HG02870 (cell line): ENCODE measurements at regions not wholly inside any gene's neighbourhood (a gene's known extent, or its start where the extent isn't known, plus 50 kb on each side); places are given as distances from the start of the nearest gene placed in this dataset.
"Not testable (repeated sequence)": the region's sequence is repeated elsewhere in the genome, so short reads cannot be mapped to it uniquely, and the experiment has no call there.

ENCODE experiments used
- ATAC-seq: cut with Tn5 transposase; IDR thresholded peaks from one replicate; pipeline ENCODE4 v1.9.1; 2021; ENCODE audit warnings: mild to moderate bottlenecking, moderate library complexity; ENCODE audit not compliant: unreplicated experiment

DNA sequence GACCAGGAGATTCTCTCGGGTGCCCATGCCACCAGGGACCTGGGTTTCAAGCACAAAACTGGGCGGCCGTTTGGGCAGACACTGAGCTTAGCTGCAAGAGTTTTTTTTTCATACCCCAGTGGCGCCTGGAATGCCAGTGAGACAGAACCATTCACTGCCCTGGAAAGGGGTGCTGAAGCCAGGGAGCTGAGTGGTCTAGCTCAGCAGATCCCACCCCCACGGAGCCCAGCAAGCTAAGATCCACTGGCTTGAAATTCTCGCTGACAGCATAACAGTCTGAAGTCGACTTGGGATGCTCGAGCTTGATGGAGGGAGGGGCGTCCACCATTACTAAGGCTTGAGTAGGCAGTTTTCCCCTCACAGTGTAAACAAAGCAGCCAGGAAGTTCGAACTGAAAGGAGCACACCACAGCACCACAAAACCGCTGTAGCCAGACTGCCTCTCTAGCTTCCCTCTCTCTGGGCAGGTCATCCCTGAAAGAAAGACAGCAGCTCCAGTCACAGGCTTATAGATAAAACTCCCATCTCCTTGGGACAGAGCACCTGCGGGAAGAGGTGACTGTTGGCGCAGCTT, 157.7 kb downstream of the GIPC2 start:
- ATAC-seq: not testable (repeated sequence)

DNA sequence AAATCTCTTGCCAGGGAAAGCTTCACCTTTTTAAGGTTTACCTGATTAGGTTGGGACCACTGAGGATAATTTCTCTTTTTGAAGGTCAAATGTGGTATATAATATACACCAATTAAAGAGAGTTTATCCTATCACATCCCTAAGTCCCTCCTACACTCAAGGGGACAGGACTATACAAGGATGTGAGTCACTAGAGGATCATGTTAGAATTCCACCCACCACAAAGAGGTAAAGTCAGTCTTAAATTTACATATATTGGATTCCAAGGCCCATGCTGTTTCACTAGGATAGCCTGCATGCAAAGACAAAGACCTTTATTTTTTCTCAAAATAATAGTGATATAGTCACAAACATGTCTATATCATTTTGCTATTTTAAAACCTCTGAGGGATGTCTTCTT, 164.4 kb downstream of the GIPC2 start:
- no peak for ATAC-seq

DNA sequence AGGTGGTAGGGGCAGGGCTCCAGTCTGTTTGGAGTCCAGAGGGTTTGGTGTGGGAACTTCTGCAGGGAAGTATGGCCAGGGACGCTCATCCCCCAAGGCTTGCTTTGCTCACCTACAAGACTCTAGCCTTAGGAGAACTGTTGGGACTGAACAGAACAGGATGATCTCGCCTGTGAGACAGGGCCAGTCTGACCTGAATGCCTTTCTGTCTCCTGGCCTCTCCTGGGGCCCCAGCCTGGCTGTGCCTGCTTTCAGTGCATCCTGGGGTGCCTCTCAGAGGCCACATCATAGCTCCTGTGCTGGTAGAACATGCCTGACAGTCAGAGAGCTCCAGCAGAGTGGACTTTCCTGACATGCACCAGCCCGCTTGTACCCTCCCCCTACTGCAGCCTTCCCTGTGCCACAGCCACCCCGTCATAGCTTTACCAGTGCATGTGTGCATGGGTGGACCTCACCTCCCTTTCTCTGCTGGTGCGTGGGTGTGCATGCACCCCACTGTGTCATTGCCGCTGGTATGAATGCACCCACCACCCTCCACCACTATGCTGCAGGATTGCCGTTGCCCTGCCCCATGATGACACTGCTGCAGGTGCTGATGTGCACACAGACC, 165.8 kb downstream of the GIPC2 start:
- no peak for ATAC-seq

DNA sequence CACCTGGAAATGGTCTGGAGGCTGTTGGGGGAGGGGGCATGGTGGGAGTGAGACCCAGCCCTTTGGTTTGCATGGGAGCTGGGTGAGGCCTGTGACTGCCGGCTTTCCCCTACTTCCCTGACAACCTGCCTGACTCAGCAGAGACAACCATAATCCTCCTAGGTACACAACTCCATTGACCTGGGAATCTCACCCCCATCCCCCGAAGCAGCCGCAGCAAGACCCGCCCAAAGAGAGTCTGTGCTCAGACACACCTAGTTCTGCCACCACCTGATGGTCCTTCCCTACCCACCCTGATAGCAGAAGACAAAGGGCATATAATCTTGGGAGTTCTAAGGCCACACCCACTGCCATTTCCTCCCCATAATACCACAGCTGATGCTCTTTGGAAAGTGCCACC, 168.6 kb downstream of the GIPC2 start:
- no peak for ATAC-seq

DNA sequence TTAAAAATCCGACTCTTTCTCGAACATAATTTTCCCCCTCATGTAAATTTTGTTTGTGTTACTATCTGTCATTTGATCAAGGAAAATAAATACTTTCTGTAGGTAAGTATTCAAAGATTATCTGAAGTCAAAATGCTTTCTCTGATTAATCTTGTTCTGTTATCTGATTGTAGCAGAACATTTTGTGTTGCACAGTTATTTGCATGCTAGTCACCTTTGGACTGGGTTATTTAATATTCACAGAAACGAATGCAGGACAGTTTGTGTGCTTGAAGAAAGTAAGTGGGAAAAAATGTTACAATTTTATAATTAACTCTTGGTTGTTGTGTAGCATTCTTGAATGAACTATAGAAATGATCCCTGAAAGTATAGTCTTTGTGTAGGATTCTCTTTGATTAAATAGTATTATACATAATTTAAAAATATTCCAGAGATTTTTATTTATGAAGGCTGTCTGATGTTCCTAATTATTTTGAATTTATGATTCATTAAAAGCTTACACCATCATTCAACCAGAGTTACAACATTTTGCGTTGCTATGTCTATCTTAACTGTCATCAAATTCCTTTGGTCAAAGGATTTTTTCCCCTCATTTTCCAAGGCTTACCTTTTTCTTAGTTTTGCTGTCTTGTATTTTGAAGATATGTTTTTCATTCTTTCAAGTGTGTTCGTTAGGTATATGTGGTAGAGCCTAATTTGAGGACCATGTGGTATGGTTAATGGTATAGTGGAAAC, 176.6 kb downstream of the GIPC2 start:
- ATAC-seq: no peak

DNA sequence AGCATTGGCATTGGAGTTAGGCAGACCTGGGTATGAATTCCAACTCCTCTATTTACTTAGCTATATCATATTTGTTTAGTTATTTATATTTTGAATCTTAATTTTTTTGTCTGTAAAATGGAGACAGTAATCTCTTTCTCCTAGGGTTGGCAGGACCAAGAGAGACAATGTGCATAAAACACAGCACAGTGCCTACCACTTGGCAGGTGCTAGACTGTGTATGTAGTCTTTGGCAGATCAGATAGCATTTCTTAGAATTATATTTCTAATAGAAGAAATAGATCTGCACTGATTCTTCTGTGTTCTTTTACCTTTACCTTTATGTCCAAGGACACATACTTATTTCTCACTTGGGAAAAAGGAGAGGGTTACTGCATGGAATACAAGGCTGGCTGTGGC, 177.2 kb downstream of the GIPC2 start:
- ATAC-seq: no peak

DNA sequence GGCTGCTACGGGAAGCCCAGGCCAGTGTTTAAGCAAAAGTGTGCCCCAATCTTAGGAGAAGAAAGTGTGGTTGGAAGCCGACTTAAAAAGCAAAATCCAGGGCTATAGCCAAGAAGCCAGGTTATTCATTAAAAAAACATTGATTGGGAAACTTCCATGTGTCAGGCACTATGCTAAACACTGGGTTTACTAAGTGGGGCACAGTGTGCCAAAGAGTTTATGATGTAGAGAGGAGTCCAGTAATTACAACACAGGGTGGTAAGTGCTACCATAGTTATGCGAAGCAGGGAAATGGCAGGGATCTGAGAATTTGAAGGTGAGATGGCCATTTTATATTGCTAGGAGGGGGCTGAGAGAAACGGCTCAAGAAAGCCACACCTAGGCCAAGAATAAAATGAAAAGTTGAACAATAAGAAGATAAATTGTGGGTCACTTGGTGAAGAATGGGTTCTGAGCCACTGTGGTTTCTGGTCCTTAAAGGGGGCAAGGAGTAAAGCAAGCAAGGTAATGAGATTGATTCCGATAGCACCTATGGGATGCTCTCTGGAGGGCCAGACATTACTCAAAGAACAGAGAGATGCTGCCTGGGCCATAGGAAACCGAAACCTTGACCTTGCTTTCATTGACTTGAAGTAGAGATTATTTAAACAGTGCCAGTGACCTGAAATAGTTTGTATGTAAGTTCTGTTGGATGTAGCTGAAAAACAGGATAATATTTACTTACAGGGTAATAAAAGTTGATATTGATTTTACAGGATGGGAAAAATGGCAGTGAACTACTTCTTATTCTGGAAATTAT, 177.8 kb downstream of the GIPC2 start:
- ATAC-seq: no peak

DNA sequence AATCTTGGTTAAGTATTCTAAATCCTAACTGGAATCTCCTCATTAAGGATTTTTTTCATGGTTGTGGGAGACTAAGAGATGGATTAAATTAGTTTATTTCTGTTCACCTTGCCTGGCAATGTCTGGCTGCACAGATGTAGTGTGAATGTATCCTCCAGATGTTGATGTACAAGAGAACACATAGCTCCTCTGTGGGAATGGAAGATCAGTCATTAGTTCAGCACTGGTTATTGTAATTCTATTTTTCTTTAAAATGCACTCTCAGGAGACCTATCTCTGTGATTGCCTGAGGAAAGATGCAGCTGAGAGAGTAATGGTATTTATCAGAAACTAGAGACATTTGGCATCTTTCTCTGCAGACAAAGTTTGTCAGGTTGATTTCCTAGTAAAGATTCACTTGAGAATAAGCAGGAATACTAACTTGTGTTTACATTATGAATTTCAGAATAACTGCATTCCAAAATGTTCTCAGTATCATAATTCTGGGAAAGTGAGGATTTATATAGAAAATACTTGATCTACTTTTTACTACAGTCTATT, 178.6 kb downstream of the GIPC2 start:
- no peak for ATAC-seq

DNA sequence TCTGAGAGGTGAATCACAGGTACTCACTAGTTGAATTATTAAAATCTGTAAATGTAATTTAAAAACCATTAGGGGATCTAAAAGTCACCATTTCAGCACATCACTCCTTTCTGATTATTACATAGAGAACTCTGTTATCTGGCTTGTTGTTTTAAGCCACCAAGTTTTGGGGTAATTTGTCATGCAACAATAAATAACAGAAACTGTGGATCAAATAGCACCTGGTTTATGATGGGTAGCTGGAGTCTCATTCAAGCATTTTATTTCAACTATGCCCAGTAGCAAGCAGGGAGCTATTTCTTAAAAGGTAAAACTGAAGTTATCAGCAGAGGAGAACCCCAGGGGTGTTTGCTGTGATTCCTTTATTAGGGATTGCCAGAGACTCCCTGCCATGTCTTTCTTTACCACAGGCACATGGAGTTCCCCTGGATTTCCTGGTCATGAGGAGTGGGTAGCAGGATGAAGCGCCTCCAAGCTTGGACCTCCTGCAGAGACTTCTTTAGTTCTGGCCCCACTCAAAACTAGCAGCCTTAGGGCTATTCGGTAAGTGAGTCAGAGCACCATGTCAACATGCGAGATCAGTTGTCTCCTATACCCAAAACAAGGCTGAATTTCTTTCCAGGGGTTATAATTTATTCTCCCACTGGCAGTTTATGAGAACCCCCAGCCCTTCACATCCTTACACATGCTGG, 179.2 kb downstream of the GIPC2 start:
- ATAC-seq: no peak

DNA sequence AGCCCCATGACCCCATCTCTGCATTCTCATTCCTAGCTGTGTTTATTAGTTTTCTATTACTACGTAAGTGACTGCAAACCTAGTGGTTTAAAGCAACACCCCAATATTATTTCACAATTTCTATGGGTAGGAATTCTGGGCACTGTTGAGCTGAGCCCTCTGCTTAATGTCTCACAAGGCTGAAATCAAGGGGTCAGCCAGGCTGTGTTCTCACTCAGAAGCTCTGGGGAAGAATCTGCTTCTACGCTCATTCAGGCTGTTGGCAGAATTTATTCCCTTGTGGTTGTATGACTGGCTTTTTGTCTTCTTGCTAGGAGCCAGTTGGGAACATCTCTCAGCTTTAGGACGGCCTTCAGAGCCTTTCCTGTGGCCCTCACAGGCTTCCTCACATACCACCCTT, 181.0 kb downstream of the GIPC2 start:
- ATAC-seq: no peak

DNA sequence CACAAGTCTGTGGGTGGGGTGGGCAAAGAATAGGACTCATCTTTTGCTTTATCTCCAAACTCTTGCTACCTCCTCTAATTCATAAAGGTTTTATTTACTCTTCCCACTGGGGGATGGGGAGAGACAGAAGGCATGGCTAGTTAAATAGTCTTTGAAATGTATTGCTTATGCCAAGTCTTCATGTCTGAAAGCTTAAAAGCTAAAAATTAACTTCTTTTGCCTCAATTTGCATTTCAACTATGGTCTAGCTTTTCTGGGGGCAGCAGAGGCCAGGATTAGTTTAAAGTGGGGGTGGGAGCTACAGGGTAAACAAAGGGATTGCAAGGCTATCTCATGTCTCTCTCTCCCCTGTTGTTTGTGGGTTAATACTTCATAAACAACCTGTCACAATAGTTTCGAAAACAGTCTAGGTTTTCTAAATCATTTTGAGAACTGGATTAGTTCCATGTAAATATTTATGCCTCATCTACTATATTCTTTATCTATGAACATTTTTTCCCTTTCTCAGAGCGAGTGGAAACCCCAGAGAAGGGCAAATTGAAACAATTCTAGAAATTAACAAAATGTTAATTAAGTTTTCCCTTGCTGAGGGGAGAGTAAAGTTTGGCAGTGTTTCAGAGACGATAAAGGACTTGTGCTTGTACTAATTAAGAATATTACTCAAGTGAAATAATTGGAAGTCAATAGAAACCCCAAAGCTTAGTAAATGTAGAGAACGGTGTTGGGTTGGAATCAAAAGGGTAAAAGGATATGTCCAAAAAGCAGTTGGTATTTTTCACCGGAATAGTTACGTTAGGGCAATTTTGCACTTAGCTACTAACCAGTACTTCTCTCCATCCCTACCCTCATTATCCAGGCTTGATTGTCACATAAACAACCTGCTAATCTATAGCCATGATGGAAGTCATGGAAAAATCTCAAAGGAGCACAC, 182.2 kb downstream of the GIPC2 start:
- ATAC-seq: no peak

DNA sequence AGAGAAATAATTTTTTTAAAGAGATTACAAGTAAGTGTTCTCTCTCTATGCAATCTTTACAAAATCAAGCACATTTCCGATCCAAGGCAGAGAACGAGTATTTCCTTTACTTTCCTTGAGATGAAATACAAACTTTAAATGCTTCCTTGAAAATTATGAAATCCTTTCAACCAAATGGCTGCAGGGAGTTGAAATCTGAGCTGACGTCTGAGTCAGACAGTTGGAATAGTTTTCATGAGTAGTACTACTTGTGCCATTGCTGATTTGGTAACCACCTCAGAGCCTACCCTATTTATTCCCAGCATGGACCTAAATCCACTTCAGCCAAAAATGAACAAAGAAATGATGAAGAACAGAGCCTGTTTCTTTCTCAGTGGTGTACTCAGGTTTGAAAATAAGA, 183.6 kb downstream of the GIPC2 start:
- ATAC-seq: no peak

DNA sequence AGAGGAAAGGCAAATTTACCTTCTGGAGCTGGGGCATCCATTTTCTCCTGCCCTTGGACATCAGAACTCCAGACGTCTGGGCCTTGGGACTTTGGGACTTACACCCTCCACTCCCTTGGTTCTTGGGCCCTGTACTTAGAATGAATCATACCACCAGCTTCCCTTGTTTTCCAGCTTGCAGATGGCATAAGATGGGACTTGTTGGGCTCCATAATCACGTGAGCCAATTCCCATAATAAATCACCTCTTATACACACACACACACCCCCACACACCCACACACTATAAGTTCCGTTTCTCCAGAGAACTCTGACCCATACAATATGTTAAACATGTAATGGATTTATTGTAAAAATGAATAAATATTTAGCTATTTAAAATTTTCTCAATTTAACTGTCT, 185.7 kb downstream of the GIPC2 start:
- ATAC-seq: no peak

DNA sequence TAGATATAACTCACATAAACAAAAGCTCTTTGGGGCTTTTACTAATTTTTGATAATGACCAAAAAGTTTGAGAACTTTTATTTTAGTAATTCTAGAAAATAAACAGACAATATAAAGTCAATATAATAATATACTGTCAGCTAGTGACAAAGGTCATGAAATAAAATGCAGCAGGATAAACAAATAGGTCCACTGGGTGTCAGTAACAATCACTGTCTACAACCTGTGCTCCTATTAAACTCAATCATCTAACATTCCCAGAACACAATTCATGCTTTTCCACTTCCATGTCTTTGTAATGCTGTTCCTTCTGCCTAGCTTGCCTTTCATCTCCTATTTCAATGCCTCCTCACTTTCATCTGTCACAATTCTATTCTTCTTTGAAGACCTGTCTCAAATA, 186.1 kb downstream of the GIPC2 start:
- no peak for ATAC-seq

DNA sequence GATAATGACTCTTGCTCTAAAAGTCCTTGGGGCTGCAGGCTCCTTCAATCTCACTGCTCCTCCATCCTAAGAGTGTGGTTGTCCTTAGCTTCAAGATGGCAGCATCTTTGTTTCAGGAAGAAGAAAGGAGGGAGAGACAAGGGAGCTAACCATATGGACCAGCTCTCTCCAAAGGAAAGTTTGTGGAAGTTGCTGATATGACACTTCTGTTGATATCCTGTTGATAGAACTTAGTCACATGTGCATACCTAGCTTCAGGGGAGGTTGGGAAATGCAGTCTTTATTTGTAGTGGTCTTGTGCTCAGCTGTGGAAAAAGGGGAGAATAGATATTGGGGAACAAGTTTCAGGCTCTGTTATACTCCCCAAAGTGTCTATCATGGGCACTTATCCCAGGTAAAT, 186.9 kb downstream of the GIPC2 start:
- ATAC-seq: no peak

DNA sequence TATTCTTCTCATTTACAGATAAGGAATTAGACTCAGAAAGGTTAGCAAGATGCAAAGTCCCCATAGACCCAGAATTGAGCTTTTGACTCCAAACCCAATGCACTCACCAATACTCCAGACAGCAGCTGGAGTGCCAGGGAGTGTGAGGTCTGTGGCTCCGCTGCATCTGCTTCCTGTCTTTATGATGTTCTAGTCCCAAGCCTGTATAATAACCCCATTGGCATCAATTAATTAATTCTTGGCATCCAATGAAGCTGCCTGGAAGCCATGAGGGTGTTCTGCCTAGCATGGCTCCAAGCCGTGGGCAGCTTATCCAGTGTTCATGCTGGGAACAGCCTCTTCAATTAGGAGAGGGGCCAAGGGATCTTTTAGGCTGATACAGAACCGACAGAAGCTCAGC, 188.7 kb downstream of the GIPC2 start:
- ATAC-seq: no peak

DNA sequence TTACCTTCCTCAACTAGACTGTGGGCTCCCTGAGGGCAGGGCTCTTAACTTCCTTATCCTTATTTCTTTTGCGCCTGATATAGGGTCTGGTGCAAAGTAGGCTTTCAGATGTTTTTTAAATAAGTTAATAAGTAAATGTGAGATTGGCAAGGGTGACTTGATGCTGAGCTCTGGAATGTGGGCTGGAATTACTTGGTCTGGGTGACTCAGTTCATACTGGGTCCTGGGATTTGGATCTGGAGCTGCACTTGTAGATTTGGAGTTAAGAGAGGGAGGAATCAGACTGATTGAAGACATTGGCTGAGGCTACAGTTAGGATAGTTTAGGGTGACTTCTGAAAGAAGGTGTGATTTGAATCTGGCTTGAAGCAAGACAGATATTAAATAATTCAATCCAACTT, 190.9 kb downstream of the GIPC2 start:
- no peak for ATAC-seq

DNA sequence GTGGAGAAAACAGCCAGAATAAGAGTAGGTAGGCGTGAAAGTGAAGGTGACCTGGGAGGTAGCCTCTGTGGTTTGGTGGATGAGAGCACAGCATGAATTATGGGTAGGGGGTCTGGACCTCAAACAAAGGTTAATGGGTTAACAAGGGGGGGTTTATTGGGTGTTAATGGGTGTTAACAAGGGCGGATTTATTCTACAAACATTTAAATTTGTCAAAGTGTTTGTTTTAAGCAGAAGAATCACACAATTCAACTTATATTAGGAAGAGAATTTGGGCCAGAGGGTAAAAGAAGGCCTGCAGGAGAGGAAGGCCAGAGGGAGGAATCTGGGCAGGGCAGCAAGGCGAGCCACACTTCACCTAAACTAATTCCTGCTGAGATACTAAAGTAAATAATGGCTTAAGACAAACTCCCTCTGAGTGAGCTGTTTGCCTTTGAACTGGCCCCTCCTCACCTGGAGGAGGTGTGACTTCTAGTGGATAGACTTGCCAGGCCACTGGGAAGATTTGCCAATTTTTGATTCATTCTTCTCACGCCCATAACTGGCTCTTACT, 191.7 kb downstream of the GIPC2 start:
- no peak for ATAC-seq

DNA sequence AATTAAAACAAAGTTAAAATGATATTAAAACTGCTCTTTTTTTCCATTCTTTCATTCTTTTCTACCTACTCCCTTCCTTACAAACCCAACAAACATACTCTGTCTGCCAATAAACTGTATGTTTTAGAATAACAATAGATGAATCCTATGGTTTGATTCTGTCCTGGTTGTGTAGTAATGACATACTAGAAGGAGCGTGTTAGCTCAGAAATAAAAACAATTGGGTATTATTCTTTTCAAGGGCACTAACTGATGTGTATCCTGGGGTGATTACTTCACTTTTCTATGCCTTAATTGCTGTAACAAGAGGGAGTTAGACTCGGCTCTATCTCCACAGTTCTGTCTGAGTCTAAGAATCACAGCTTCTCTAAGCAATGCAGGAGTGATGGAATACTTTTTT, 194.4 kb downstream of the GIPC2 start:
- ATAC-seq: no peak

DNA sequence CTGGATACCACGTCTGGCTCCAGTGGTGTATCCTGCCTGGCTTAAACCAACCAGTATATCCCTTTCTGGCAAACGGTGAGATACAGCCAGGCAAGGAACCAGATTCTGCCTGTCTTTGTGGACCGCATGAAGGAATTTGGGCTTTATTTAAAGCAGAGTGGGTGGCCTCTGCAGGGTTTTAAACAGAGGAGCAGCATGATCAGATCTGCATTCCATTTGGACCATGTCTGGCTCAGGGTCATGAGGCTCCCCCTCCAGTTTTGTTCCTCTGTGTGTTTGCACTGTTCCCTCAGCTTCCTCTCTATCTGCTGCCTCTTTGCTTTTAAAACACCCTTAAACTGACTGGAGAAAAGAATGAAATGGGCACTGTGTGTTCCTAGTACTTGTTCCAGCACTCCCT, 195.0 kb downstream of the GIPC2 start:
- no peak for ATAC-seq
